Body of pancreas (tissue), 4 donors: ENCODE measurements at regions not wholly inside any gene's neighbourhood (a gene's known extent, or its start where the extent isn't known, plus 50 kb on each side); places are given as distances from the start of the nearest gene placed in this dataset.

Experiments
- CTCF ChIP-seq, 7 experiments: fragments of 450-650 bp in 4 of 7; fragments of 200-600 bp in 3 of 7; sonication (generic) in 3 of 7; IDR thresholded peaks; one replicate each; pipeline ENCODE4 v1.5.1; 2016 to 2019; ENCODE audit warnings: antibody characterized with exemption in 7 of 7
- POLR2A ChIP-seq, 3 donors: fragments of 450-650 bp; IDR thresholded peaks; one replicate each; pipeline ENCODE4 v1.6.1; 2016; ENCODE audit warnings: antibody characterized with exemption in 3 of 3, mild to moderate bottlenecking in 2 of 3

GRCh38 chr2:118529908-118530599 is 317.4 kb downstream of the EN1 start:
- TF ChIP-seq CTCF (IDR thresholded peaks at IDR 0.05) (no peak), POLR2A (IDR thresholded peaks at IDR 0.05) (no peak)
